ENCODE measurements at regions not wholly inside any gene's neighbourhood (a gene's known extent, or its start where the extent isn't known, plus 50 kb on each side); places are given as distances from the start of the nearest gene placed in this dataset.

GRCh38 chr3:193789455-193789854, 196.4 kb downstream of the OPA1 start:
- no peak for TF ChIP-seq HNF4A (conservative IDR thresholded peaks at IDR 0.05)
- no peak for TF ChIP-seq FOXA1 (IDR thresholded peaks at IDR 0.05)
- no peak for TF ChIP-seq CTCF (IDR thresholded peaks at IDR 0.05; ENCODE audit: low read depth, low read length, missing input control)
- TF ChIP-seq GABPA (IDR thresholded peaks at IDR 0.05 in 1 of 2, conservative IDR thresholded peaks at IDR 0.05 in 1 of 2) = no peak
- no peak for TF ChIP-seq RXRA (IDR thresholded peaks at IDR 0.05)
- no peak for TF ChIP-seq REST (IDR thresholded peaks at IDR 0.05)
- no peak for TF ChIP-seq YY1 (IDR thresholded peaks at IDR 0.05)
- TF ChIP-seq NR2F2 (IDR thresholded peaks at IDR 0.05) = no peak
- TF ChIP-seq SP1 (IDR thresholded peaks at IDR 0.05) = no peak

Measured in liver (tissue), 3 donors.